BJ (cell line): ENCODE measurements at regions not wholly inside any gene's neighbourhood (a gene's known extent, or its start where the extent isn't known, plus 50 kb on each side); places are given as distances from the start of the nearest gene placed in this dataset.

Source experiments
- CTCF ChIA-PET: fragments of 350-600 bp; formaldehyde crosslinking; extraction: SDS; loops from one replicate; lab custom pipeline; 2021; ENCODE audit warnings: antibody characterized with exemption, inconsistent platforms; lab: Yijun Ruan, JAX
- POLR2A ChIA-PET: fragments of 300-600 bp; sonication (Branson Sonifier 250); formaldehyde crosslinking; extraction: SDS; loops from one replicate; lab custom pipeline; 2021; ENCODE audit warnings: antibody characterized with exemption; lab: Charles Lee
- DNase-seq: peaks from one replicate; pipeline ENCODE4 v3.0.0-alpha.2; 2011; ENCODE audit warnings: low read depth
- H3K27me3 ChIP-seq: 2 replicates; pipeline ENCODE4 v1.6.0; 2011; ENCODE audit warnings: low read length; ENCODE audit not compliant: control insufficient read depth, insufficient read depth
- H3K36me3 ChIP-seq: 2 replicates; pipeline ENCODE4 v1.5.1; 2011; ENCODE audit warnings: low read length; ENCODE audit not compliant: control insufficient read depth, insufficient read depth
- H3K4me3 ChIP-seq: 2 replicates; pipeline ENCODE4 v1.5.1; 2011; ENCODE audit warnings: low read depth, mild to moderate bottlenecking, control low read depth, low read length
- CTCF ChIP-seq: IDR thresholded peaks from 2 replicates; pipeline ENCODE4 v1.5.1; 2011; ENCODE audit warnings: low read depth, mild to moderate bottlenecking, control low read depth, inconsistent platforms, low read length, moderate library complexity; ENCODE audit not compliant: insufficient read depth

DNA sequence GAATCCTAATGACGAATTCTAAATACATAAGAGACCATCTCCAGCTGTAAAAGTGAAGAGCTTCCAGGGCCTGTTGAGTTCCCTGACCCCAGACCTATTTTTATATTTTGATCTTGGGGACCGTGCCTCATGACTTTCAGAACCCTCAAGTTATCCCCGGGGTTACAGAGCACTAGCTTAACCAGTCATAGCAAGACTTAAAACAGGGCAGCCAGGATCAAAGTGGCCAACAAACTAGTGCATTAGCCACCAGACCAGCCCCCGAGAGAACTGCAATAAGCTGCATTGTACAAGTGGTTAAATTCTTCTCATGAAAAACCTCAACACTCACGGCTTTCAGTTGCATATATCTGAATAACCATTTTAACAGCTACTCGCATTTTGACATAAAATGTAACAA, 183.0 kb downstream of the BARHL2 start:
- ChIA-PET POLR2A (no interaction called here), CTCF (no interaction called here)
- no peak overlapping the region for H3K4me3 ChIP-seq
- H3K27me3 ChIP-seq = no peaks in the 10 kb centered on the region
- TF ChIP-seq CTCF = no peak
- no peaks in the 10 kb centered on the region for H3K36me3 ChIP-seq
- no peak for DNase-seq

GRCh38 chr1:90526954-90527353, 190.1 kb downstream of the BARHL2 start:
- POLR2A ChIA-PET = no interaction called here
- no peak for DNase-seq
- H3K36me3 ChIP-seq = no peaks in the 10 kb centered on the region
- no peak for TF ChIP-seq CTCF
- H3K4me3 ChIP-seq = no peak overlapping the region
- H3K27me3 ChIP-seq = no peaks in the 10 kb centered on the region
- CTCF ChIA-PET = no interaction called here

- no peak overlapping the region for H3K4me3 ChIP-seq
- no peak for TF ChIP-seq CTCF
- CTCF ChIA-PET = no interaction called here
- H3K36me3 ChIP-seq = no peaks in the 10 kb centered on the region
- H3K27me3 ChIP-seq = no peaks in the 10 kb centered on the region
- POLR2A ChIA-PET = no interaction called here
- no peak for DNase-seq
Measured at GRCh38 chr1:90522432-90522831, 194.7 kb downstream of the BARHL2 start.

GRCh38 chr1:90513956-90514355, 203.1 kb downstream of the BARHL2 start:
- Histone ChIP-seq H3K27me3 (no peaks in the 10 kb centered on the region), H3K4me3 (no peak overlapping the region), H3K36me3 (no peaks in the 10 kb centered on the region)
- ChIA-PET CTCF (no interaction called here), POLR2A (no interaction called here)
- DNase-seq = no peak
- TF ChIP-seq CTCF = no peak

- Histone ChIP-seq H3K27me3 (no peaks in the 10 kb centered on the region), H3K36me3 (no peaks in the 10 kb centered on the region), H3K4me3 (no peak overlapping the region)
- TF ChIP-seq CTCF = no peak
- ChIA-PET CTCF (no interaction called here), POLR2A (no interaction called here)
- no peak for DNase-seq
Measured at GRCh38 chr1:90512441-90512840, 204.7 kb downstream of the BARHL2 start.
